ENCODE measurements at regions not wholly inside any gene's neighbourhood (a gene's known extent, or its start where the extent isn't known, plus 50 kb on each side); places are given as distances from the start of the nearest gene placed in this dataset.

GRCh38 chr1:187977298-187977697 is 1148.5 kb downstream of the PLA2G4A start:
- TF ChIP-seq CTCF (IDR thresholded peaks at IDR 0.05; ENCODE audit: low read depth, low read length) (no peak), EZH2phosphoT487 (IDR thresholded peaks at IDR 0.05; ENCODE audit: low read depth) (no peak)

Data from OCI-LY3 (cell line).